Brain microvascular endothelial cell (primary cell): ENCODE measurements at regions not wholly inside any gene's neighbourhood (a gene's known extent, or its start where the extent isn't known, plus 50 kb on each side); places are given as distances from the start of the nearest gene placed in this dataset.
A peak's percentile ranks its signal among the peaks of the same experiment; 100 is the strongest.

ENCODE experiments used
- DNase-seq: peaks from one replicate; pipeline ENCODE4 v3.0.0-alpha.2; 2020
- H3K27ac ChIP-seq: fragments of 250-450 bp; sonication (Bioruptor Pico); 2 replicates; pipeline ENCODE4 v1.5.1; 2020; ENCODE audit warnings: mild to moderate bottlenecking, moderate library complexity
- H3K27me3 ChIP-seq: fragments of 250-450 bp; sonication (Bioruptor Pico); replicated peaks from 2 replicates; pipeline ENCODE4 v1.5.1; 2020; ENCODE audit warnings: mild to moderate bottlenecking
- H3K36me3 ChIP-seq: fragments of 250-450 bp; sonication (Bioruptor Pico); replicated peaks from 2 replicates; pipeline ENCODE4 v1.5.1; 2020; ENCODE audit warnings: mild to moderate bottlenecking
- H3K4me3 ChIP-seq: 2 replicates; pipeline ENCODE4 v1.5.1; 2011; ENCODE audit warnings: low read depth, mild to moderate bottlenecking, control low read depth, low read length, moderate library complexity
- in situ Hi-C: cut with HindIII; loops from 2 replicates; pipeline ENCODE4 v1.10.0; 2017; ENCODE audit warnings: low sequenced_read_pairs, low pct_ligation_motif_present
- TF ChIP-seq, protein P1 (sequence below): IDR thresholded peaks from 2 replicates; pipeline ENCODE4 v1.5.1; 2011; ENCODE audit warnings: low read depth, mild to moderate bottlenecking, moderate library complexity, low read length, control low read depth, inconsistent platforms; ENCODE audit errors: missing control alignments

DNA sequence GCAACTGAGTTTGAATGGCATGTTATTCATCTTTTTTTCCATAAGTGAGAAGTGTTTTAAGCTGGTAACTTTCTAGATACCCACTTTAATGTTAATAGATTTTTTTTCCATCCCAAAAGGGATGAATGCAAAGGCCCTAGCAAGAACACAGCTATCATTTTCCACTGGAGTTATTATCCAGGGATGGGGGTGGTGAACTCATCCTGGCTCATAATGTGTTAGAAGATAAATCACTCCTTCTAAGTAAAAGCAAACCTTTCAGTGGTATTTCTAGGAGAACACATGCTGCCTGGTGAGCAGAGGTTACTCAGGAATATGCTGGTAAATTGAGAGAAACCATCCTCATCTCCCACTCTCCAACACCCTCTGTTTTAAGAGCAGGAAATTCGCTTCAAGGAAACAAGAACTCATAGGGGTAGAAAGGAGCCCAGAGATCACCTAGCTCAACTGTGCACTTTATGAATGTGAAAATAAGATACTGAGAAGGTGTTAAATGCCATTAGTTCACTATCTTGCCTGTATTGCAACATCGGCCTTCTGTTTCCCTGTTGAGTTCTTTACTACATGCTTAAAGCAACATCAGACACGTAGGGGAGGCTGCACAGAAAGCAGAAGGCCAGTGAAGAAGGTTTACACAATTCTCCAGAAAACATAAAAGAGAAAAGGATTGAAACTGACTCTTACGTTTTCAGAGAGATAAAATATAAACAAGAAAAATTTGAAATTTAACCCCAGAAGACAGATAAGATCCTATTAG lies 264.0 kb upstream of the PRKCQ start:
- no peaks in the 10 kb centered on the region for H3K27me3 ChIP-seq
- TF ChIP-seq, protein P1, sequence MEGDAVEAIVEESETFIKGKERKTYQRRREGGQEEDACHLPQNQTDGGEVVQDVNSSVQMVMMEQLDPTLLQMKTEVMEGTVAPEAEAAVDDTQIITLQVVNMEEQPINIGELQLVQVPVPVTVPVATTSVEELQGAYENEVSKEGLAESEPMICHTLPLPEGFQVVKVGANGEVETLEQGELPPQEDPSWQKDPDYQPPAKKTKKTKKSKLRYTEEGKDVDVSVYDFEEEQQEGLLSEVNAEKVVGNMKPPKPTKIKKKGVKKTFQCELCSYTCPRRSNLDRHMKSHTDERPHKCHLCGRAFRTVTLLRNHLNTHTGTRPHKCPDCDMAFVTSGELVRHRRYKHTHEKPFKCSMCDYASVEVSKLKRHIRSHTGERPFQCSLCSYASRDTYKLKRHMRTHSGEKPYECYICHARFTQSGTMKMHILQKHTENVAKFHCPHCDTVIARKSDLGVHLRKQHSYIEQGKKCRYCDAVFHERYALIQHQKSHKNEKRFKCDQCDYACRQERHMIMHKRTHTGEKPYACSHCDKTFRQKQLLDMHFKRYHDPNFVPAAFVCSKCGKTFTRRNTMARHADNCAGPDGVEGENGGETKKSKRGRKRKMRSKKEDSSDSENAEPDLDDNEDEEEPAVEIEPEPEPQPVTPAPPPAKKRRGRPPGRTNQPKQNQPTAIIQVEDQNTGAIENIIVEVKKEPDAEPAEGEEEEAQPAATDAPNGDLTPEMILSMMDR, result no peak
- no peaks in the 10 kb centered on the region for H3K36me3 ChIP-seq
- in situ Hi-C loops, result no loop called here
- DNase-seq, result no peak
- no peak overlapping the region for H3K27ac ChIP-seq
- no peak overlapping the region for H3K4me3 ChIP-seq

DNA sequence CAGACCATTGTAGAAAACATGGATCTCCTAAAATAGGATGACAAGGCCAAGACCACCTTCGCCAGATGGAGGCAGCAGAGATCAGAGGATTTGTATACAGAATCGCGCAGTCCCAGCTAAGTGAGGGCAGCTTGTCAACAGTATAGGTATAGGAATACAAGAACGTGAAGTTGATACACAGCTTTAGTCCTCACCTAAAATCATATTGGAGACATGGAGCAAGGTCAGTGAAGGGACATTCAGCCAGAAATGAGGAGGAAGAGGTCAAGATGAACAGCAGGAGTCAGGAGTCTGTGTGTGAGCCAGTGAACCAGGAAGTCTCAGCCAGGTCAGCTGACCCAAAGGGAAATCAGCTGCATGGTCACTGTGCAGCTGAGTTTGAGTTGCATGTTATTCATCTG lies 263.4 kb upstream of the PRKCQ start:
- in situ Hi-C loops, result no loop called here

DNA sequence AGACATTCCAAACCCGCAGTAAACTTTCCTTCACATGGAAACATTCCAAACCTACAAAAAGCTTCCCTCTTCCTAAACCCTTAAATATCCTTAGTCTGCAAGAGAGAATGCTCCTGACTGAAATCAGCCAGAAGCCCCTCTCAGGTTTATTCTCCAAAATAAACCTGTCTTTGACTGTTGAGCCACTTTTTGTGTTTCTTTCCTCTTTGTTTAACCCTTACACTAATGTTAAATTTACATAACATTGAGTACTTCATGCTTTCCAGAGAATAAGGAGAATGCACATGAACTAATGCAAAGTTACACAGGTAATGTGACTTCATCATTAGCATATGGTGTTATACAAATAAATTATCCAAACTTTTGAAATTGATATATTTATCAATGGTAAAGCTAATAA lies 262.6 kb upstream of the PRKCQ start:
- Histone ChIP-seq H3K36me3 (no peaks in the 10 kb centered on the region), H3K27me3 (no peaks in the 10 kb centered on the region), H3K27ac (no peak overlapping the region), H3K4me3 (no peak overlapping the region)
- DNase-seq, result no peak
- in situ Hi-C loops, result no loop called here
- TF ChIP-seq, protein P1, result no peak

More for the DNA sequence above, 263.4 kb upstream of the PRKCQ start:
- Histone ChIP-seq H3K27me3 (no peaks in the 10 kb centered on the region), H3K36me3 (no peaks in the 10 kb centered on the region), H3K27ac (no peak overlapping the region), H3K4me3 (no peak overlapping the region)
- no peak for DNase-seq
- TF ChIP-seq, protein P1, result peak; percentile 18

DNA sequence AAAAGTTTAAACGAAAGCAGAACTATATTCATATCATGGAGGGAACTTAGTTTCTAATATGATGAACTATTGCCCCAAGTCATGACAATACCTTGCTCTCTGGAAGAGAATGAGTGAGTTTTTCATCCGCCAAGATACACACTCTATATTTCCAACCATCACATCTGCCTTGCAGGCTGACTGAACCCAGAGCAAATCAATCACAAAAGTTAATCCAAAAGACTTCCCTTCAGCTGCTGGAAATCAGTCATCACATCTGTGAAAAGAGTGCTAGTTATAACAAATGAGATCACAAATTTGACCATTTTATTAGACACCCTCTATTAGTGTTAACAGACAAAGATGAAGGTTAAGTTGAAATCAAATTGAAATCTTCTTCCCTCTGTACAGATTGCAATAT lies 261.7 kb upstream of the PRKCQ start:
- H3K27ac ChIP-seq, result no peak overlapping the region
- TF ChIP-seq, protein P1, result no peak
- in situ Hi-C loops, result no loop called here
- no peak for DNase-seq
- no peak overlapping the region for H3K4me3 ChIP-seq
- H3K36me3 ChIP-seq, result no peaks in the 10 kb centered on the region
- H3K27me3 ChIP-seq, result no peaks in the 10 kb centered on the region

DNA sequence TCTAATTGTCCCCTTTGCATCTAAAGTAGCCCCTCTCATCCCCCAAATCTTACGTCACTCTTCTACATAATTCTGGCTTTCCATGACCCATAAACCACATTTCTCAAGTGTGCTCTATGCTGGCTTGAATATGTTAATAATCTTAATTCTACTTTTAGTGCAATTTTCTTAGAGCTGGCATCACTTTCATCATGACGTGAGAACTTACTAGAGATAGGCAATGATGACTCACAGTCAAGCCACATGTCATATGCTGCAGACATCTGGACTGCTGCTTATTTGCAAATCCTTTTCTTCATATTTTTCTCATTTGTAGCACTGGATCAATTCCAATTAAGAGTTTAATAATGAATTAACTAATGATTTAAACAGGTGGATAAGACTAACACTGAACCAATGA lies 260.7 kb upstream of the PRKCQ start:
- Histone ChIP-seq H3K36me3 (no peaks in the 10 kb centered on the region), H3K4me3 (no peak overlapping the region), H3K27me3 (no peaks in the 10 kb centered on the region), H3K27ac (no peak overlapping the region)
- in situ Hi-C loops, result no loop called here
- TF ChIP-seq, protein P1, result no peak
- no peak for DNase-seq

DNA sequence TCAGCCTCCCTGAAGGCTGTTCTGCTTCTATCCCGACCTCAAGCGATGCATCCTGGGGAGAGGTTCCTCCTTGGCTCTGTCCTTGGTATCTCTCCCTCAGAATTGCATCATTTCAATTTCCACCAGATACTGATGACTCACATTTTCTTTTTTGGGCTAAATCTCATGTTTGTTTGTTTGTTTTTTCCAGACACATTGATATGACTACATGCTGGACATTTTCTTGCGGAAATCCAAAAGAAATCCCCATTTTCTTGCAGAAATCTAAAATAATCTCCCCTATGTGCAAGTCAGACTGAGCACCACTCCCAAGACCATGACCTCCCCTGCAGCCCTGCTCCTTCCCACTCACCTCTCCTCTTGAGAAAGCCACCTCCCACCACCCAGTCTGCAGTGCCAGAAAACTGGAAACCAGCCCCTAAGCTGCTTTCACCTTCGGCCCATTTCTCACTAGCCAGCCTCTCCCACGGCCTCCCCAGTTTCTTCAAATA lies 260.2 kb upstream of the PRKCQ start:
- no peak for DNase-seq
- in situ Hi-C loops, result no loop called here
- no peaks in the 10 kb centered on the region for H3K27me3 ChIP-seq
- H3K36me3 ChIP-seq, result no peaks in the 10 kb centered on the region
- TF ChIP-seq, protein P1, result no peak
- H3K27ac ChIP-seq, result no peak overlapping the region
- H3K4me3 ChIP-seq, result no peak overlapping the region
